HG03575 (cell line): ENCODE measurements at regions not wholly inside any gene's neighbourhood (a gene's known extent, or its start where the extent isn't known, plus 50 kb on each side); places are given as distances from the start of the nearest gene placed in this dataset.

ENCODE experiments used
- ATAC-seq: cut with Tn5 transposase; IDR thresholded peaks from one replicate; pipeline ENCODE4 v1.9.1; 2021; ENCODE audit not compliant: unreplicated experiment, insufficient number of reproducible peaks, low FRiP score; ENCODE audit errors: extremely low read depth

GRCh38 chr7:21067216-21067615 lies 280.5 kb upstream of the SP8 start:
- ATAC-seq = no peak

- no peak for ATAC-seq
Measured at GRCh38 chr7:21070571-21071090, 283.9 kb upstream of the SP8 start.

- ATAC-seq = no peak
Measured at GRCh38 chr7:21071561-21072501, 285.1 kb upstream of the SP8 start.

GRCh38 chr7:21076054-21076453 lies 289.4 kb upstream of the SP8 start:
- no peak for ATAC-seq

GRCh38 chr7:21076574-21076973 lies 289.9 kb upstream of the SP8 start:
- ATAC-seq = no peak

GRCh38 chr7:21077602-21078001 lies 290.9 kb upstream of the SP8 start:
- ATAC-seq = no peak

- ATAC-seq = no peak
Measured at GRCh38 chr7:21084286-21084685, 297.6 kb upstream of the SP8 start.

GRCh38 chr7:21086688-21087087 lies 300.0 kb upstream of the SP8 start:
- no peak for ATAC-seq

- no peak for ATAC-seq
Measured at GRCh38 chr7:21089653-21090052, 303.0 kb upstream of the SP8 start.

GRCh38 chr7:21092766-21093702 lies 306.3 kb upstream of the SP8 start:
- ATAC-seq = no peak

- ATAC-seq = no peak
Measured at GRCh38 chr7:21094589-21094988, 307.9 kb upstream of the SP8 start.

- no peak for ATAC-seq
Measured at GRCh38 chr7:21099432-21099831, 312.7 kb upstream of the SP8 start.

GRCh38 chr7:21099955-21100354 lies 313.3 kb upstream of the SP8 start:
- ATAC-seq = no peak

GRCh38 chr7:21101541-21101940 lies 314.9 kb upstream of the SP8 start:
- no peak for ATAC-seq

GRCh38 chr7:21103426-21104123 lies 316.9 kb upstream of the SP8 start:
- no peak for ATAC-seq

GRCh38 chr7:21104124-21104500 lies 317.4 kb upstream of the SP8 start:
- ATAC-seq = no peak

GRCh38 chr7:21106296-21106732 lies 319.6 kb upstream of the SP8 start:
- ATAC-seq = no peak

- no peak for ATAC-seq
Measured at GRCh38 chr7:21107101-21107500, 320.4 kb upstream of the SP8 start.

- no peak for ATAC-seq
Measured at GRCh38 chr7:21108182-21108581, 319.7 kb upstream of the SP4 start.
